ENCODE measurements at regions not wholly inside any gene's neighbourhood (a gene's known extent, or its start where the extent isn't known, plus 50 kb on each side); places are given as distances from the start of the nearest gene placed in this dataset.

DNA sequence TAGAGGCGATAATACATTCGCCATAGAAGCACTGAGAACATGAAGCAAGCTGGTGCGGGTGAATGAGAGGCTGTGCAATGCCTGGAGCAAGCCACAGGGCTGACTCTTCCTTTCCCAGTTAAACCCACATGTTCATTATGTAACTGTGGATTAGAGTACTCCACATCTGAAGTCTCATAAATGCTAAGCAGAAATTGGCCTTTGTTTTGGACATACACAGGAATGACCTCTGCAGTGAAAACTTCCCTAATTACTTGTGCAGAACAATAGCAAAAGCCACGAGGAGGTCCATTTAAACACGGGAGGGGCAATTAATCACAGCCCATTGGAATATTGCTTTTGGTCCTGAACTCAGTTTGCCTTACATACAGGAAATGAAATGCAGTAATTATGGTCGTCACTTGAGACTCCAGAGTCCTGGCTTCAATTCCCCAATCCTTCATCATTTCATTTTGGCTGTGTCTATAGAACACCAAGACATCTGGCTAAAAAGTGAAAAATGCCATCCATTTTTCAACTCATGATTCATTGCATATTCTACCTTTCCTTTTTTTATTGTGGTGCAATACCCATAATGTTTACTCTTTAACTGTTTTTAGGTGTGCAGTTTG, 78.7 kb upstream of the CXCL12 start:
- no peak for TF ChIP-seq SUZ12 (IDR thresholded peaks at IDR 0.05; ENCODE audit: extremely low read depth, insufficient read depth, insufficient read length)
- no peak for TF ChIP-seq ZNF274 (IDR thresholded peaks at IDR 0.05; ENCODE audit: low read depth, low read length)
- TF ChIP-seq YY1 (IDR thresholded peaks at IDR 0.05; ENCODE audit: insufficient read depth, insufficient read length), result no peak
